Fibroblast of mammary gland (primary cell): ENCODE measurements at regions not wholly inside any gene's neighbourhood (a gene's known extent, or its start where the extent isn't known, plus 50 kb on each side); places are given as distances from the start of the nearest gene placed in this dataset.

Source experiments
- DNase-seq: peaks from one replicate; pipeline ENCODE4 v3.0.0-alpha.2; 2010; ENCODE audit warnings: low read depth
- H3K4me3 ChIP-seq: 2 replicates; pipeline ENCODE4 v1.5.1; 2011; ENCODE audit warnings: low read depth, mild to moderate bottlenecking, low read length, moderate library complexity; ENCODE audit not compliant: control insufficient read depth
- TF ChIP-seq, protein P1 (sequence below): conservative IDR thresholded peaks from 2 replicates; pipeline ENCODE4 v1.5.1; 2011; ENCODE audit warnings: low read depth, low read length, inconsistent platforms; ENCODE audit not compliant: control insufficient read depth, insufficient read depth

DNA sequence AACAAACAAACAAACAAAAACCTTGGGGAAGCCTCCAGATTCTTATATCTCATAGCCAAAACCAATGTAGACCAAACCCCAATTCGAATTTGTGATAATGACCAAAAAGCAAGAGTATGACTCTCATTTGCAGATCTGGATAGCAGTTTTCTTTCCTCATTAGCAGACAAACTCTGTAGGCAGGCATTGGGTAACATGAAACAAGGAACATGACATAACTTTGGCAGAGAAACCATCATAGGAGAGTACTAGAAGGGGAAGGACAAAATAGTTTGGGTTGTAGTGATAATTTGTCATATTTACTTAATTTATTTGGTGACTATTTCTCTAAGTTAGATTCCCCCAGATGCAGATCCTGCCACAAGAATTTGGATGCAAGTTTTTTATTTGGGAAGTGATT lies 187.8 kb downstream of the MID1IP1 start:
- no peak for DNase-seq
- H3K4me3 ChIP-seq, result no peak overlapping the region
- TF ChIP-seq, protein P1, sequence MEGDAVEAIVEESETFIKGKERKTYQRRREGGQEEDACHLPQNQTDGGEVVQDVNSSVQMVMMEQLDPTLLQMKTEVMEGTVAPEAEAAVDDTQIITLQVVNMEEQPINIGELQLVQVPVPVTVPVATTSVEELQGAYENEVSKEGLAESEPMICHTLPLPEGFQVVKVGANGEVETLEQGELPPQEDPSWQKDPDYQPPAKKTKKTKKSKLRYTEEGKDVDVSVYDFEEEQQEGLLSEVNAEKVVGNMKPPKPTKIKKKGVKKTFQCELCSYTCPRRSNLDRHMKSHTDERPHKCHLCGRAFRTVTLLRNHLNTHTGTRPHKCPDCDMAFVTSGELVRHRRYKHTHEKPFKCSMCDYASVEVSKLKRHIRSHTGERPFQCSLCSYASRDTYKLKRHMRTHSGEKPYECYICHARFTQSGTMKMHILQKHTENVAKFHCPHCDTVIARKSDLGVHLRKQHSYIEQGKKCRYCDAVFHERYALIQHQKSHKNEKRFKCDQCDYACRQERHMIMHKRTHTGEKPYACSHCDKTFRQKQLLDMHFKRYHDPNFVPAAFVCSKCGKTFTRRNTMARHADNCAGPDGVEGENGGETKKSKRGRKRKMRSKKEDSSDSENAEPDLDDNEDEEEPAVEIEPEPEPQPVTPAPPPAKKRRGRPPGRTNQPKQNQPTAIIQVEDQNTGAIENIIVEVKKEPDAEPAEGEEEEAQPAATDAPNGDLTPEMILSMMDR, result no peak

DNA sequence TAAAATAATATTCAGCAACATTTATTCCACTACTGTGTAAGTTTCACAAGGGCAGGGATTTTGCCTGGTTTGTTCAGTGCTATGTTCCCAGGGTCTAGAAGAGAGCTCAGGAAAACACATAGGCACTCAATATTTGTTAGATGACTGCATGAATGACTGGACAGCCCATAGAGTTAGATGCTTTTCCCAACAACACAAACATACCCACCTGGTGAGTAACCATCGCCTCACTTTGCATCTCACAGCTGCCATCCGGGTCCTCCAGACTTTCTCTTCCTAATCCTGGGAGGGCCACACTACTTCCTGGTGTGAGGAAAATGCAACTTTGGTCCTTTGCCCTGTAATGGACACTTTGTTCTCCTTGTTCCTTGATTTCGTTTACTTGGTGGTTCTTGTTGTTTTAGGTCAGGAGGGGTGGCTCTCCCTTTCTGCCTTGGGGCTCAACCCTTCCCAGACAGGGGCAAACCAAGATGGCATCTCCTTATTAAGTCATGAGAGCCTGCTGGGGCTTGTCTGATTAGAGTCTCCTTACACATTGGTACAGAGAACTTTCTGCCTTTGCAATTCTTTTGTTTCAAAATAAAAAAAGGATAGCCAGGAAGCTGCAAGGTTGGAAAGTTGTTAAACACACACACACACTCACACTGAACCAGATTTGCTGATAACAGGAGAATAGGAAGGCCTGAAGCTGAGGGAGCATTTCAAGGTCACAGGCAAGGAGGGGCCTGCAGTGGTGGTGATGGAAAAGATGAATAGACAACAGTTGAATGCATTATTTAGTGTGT lies 190.6 kb downstream of the MID1IP1 start:
- no peak overlapping the region for H3K4me3 ChIP-seq
- peak; percentile 29 for DNase-seq
- TF ChIP-seq, protein P1, result no peak

DNA sequence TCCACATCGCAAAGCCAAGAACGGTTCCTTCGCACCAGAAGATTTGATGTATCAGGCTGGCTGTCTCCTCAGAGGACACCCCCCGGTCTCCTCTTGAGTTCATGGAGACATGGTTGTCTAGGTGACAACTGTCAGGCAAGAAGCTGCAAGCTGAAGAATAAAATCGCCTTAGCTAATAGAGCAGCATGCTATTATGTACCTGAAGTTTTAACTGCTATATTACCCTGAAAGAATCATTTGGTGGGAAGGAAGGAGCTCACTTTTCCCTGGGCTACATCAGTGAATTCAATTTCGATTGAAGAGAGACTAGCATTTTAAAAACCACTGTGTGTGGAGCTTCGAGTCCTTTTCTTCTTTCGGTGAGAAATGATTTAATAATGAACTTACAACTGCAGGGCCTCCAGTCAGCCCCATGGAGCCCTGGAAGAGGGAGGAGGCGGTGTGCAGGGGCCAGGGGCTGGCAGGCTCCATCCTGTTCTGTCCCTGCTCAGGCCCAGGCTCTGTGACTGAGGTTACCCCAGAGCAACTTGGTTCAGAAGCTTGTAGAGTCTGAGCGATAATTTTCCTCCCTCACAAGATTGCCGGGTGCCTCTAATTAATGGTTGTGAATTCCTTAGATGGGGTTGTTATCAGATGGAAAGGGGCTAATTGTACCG lies 191.3 kb downstream of the MID1IP1 start:
- no peak for DNase-seq
- TF ChIP-seq, protein P1, result no peak
- no peak overlapping the region for H3K4me3 ChIP-seq

DNA sequence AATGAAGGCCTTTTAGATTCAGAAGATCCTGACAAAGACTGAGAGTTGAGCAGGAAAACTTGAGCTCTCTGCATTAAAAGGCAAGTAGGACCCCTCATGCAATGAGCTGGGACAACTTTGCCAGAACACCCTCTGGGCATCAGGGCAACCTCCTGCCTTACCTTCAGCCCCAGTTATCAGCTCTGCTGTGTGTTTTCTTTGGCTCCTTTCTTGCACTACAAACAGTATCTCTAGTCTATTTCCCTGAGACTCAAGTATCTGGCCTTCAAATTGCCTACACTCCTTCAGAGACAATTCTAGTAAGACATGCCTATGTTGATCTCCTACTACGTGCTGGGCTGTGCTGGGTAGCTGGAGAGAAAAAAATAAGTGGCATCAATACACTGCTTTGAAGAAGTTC lies 192.2 kb downstream of the MID1IP1 start:
- TF ChIP-seq, protein P1, result no peak
- DNase-seq, result no peak
- no peak overlapping the region for H3K4me3 ChIP-seq

DNA sequence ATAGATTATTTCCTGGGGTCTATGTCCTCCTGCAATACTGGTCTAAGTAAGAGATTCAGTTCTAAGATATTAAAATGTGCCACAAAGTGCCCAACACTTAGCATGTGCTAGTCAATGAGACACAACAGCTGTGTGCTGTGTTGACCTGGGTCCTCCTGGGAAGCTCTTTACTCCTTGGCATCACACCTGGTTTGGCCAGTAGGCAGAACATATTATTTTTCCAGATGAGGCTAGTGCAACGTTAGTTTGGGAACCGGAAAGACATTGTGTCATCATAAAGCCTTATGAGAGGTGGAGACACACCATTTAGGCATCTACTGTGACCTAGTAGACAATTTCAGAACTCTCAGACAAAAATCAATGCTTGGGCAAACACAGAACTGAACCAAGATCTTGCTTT lies 197.8 kb downstream of the MID1IP1 start:
- TF ChIP-seq, protein P1, result no peak
- no peak overlapping the region for H3K4me3 ChIP-seq
- DNase-seq, result no peak

DNA sequence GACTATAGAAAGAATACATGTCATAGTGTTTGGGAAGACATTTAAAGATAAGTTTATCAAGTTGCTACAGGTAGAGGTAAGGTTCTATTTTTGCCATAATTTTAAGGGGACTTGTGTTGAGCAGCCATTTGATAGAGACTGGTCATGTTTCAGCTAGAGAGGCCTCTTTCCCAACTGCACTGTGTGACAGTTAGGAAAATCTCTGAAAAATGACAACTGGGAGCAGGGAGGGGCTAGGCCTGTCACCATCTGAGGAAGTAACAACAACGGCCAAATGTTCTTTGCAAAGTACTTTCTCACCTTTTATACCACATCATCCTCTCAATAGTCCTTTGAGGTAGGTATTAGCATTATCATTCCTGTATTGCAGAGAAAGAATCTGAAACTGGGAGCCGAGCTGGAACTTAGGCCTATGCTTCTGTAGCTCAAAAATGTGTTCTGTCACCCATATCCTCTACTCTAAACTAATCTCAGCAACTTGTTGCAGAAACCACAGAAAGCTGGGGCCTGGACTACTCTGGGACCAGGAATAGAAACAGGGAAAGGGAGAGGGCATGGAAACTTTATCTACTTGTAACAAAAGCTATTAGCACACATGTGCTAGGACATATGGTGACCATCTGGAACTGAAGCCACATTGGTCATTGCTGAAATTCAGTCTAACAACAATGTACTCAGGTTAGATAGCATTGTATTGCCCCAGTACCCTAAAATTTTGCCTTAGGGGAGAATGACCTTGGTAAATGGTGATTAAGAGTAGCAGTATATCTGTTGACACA lies 198.9 kb downstream of the MID1IP1 start:
- DNase-seq, result peak; percentile 56
- H3K4me3 ChIP-seq, result no peak overlapping the region
- TF ChIP-seq, protein P1, result no peak
